ENCODE measurements at regions not wholly inside any gene's neighbourhood (a gene's known extent, or its start where the extent isn't known, plus 50 kb on each side); places are given as distances from the start of the nearest gene placed in this dataset.
"Not testable (repeated sequence)": the region's sequence is repeated elsewhere in the genome, so short reads cannot be mapped to it uniquely, and the experiment has no call there.

DNA sequence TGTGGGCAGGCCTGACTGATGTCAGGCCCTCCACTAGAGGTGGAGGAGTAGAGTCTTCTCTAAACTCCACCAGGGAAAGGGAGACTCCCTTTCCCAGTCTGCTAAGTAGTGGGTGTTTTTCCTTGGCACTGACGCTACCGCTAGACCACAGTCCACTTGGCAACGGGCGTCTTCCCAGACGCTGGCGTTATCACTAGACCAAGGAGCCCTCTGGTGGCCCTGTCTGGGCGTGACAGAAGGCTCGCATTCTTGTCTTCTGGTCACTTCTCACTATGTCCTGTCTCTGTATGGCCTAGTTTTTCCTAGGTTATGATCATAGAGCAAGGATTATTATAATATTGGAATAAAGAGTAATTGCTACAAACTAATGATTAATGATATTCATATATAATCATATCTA lies 252.1 kb downstream of the TRIML1 start:
- TF ChIP-seq POLR2A (IDR thresholded peaks at IDR 0.05; ENCODE audit: low read length); RNF2 (IDR thresholded peaks at IDR 0.05; ENCODE audit: borderline replicate concordance, low read depth): not testable (repeated sequence)
- TF ChIP-seq, protein P1, sequence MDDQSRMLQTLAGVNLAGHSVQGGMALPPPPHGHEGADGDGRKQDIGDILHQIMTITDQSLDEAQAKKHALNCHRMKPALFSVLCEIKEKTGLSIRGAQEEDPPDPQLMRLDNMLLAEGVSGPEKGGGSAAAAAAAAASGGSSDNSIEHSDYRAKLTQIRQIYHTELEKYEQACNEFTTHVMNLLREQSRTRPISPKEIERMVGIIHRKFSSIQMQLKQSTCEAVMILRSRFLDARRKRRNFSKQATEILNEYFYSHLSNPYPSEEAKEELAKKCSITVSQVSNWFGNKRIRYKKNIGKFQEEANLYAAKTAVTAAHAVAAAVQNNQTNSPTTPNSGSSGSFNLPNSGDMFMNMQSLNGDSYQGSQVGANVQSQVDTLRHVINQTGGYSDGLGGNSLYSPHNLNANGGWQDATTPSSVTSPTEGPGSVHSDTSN (IDR thresholded peaks at IDR 0.05), result not testable (repeated sequence)
- TF ChIP-seq, protein P2, sequence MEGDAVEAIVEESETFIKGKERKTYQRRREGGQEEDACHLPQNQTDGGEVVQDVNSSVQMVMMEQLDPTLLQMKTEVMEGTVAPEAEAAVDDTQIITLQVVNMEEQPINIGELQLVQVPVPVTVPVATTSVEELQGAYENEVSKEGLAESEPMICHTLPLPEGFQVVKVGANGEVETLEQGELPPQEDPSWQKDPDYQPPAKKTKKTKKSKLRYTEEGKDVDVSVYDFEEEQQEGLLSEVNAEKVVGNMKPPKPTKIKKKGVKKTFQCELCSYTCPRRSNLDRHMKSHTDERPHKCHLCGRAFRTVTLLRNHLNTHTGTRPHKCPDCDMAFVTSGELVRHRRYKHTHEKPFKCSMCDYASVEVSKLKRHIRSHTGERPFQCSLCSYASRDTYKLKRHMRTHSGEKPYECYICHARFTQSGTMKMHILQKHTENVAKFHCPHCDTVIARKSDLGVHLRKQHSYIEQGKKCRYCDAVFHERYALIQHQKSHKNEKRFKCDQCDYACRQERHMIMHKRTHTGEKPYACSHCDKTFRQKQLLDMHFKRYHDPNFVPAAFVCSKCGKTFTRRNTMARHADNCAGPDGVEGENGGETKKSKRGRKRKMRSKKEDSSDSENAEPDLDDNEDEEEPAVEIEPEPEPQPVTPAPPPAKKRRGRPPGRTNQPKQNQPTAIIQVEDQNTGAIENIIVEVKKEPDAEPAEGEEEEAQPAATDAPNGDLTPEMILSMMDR (IDR thresholded peaks at IDR 0.05), result not testable (repeated sequence)

Data from A549 (cell line).